Endothelial cell of umbilical vein (primary cell): ENCODE measurements at regions not wholly inside any gene's neighbourhood (a gene's known extent, or its start where the extent isn't known, plus 50 kb on each side); places are given as distances from the start of the nearest gene placed in this dataset.

ENCODE experiments used
- BruUV-seq: library from RNA; stranded (reverse); fragments of 400-500 nt; replicated peaks from 2 replicates; lab custom pipeline; 2021; lab: Mats Ljungman, UMichigan
- CTCF ChIA-PET: fragments of 300-600, 350-600 bp; sonication (Branson Sonifier 250); formaldehyde crosslinking; loops from one replicate; lab custom pipeline; 2021; ENCODE audit warnings: antibody characterized with exemption, inconsistent platforms; lab: Charles Lee
- POLR2A ChIA-PET: fragments of 300-600, 350-600 bp; sonication (Branson Sonifier 250); formaldehyde crosslinking; loops from one replicate; lab custom pipeline; 2021; ENCODE audit warnings: antibody characterized with exemption, inconsistent platforms; lab: Charles Lee
- DNase-seq: peaks from one replicate; pipeline ENCODE4 v3.0.0-alpha.2; 2011; ENCODE audit warnings: low read depth, low spot score
- FAIRE-seq: peaks from 2 replicates; lab custom pipeline; 2011; peaks lifted over from hg19 to GRCh38; lab: Jason Lieb, UNC
- H2AFZ ChIP-seq: 2 replicates; pipeline ENCODE4 v1.6.0; 2012; ENCODE audit warnings: low read depth, low read length, control low read depth, inconsistent platforms
- H3K27ac ChIP-seq: 2 replicates; pipeline ENCODE4 v1.5.1; 2011; ENCODE audit warnings: low read depth, mild to moderate bottlenecking, control low read depth, low read length, moderate library complexity; ENCODE audit not compliant: insufficient read depth
- H3K27me3 ChIP-seq, 2 experiments: 2 replicates each; pipeline versions ENCODE4 v1.6.0 to v1.6.1; 2011; ENCODE audit warnings: low read length in 2 of 2, mixed read lengths in 1 of 2; ENCODE audit not compliant: control insufficient read depth in 2 of 2, insufficient read depth in 2 of 2
- H3K36me3 ChIP-seq, 2 experiments: 2 replicates in 1 of 2; 3 replicates in 1 of 2; pipeline ENCODE4 v1.5.1; 2011; ENCODE audit warnings: low read length in 2 of 2, mild to moderate bottlenecking in 1 of 2, moderate library complexity in 1 of 2; ENCODE audit not compliant: control insufficient read depth in 2 of 2, insufficient read depth in 2 of 2; ENCODE audit errors: extremely low read depth in 1 of 2
- H3K4me1 ChIP-seq: 3 replicates; pipeline ENCODE4 v1.5.1; 2011; ENCODE audit warnings: mild to moderate bottlenecking, low read length; ENCODE audit not compliant: control insufficient read depth, insufficient read depth; ENCODE audit errors: extremely low read depth
- H3K4me2 ChIP-seq: 2 replicates; pipeline ENCODE4 v1.6.1; 2011; ENCODE audit warnings: low read length, control low read depth, mixed read lengths; ENCODE audit not compliant: insufficient read depth
- H3K4me3 ChIP-seq, 3 experiments: fragments of 200-600 bp in 1 of 3; sonication (generic), shearing (Covaris generic) in 1 of 3; replicated peaks in 1 of 3; 2 replicates each; pipeline ENCODE4 v1.5.1; 2011 to 2016; ENCODE audit warnings: control low read depth in 3 of 3, low read length in 3 of 3, mild to moderate bottlenecking in 2 of 3, inconsistent platforms in 1 of 3, low read depth in 1 of 3, moderate library complexity in 1 of 3; ENCODE audit not compliant: insufficient read depth in 1 of 3
- H3K79me2 ChIP-seq: 2 replicates; pipeline ENCODE4 v1.6.0; 2012; ENCODE audit warnings: low read length, inconsistent platforms; ENCODE audit not compliant: control insufficient read depth, insufficient read depth
- H3K9ac ChIP-seq: replicated peaks from 2 replicates; pipeline ENCODE3; 2011; ENCODE audit warnings: low read length, control low read depth; ENCODE audit not compliant: insufficient read depth; ENCODE audit errors: extremely low read depth
- H3K9me1 ChIP-seq: replicated peaks from 3 replicates; pipeline ENCODE4 v1.6.0; 2011; ENCODE audit warnings: mild to moderate bottlenecking, low read length; ENCODE audit not compliant: control insufficient read depth, insufficient read depth; ENCODE audit errors: extremely low read depth
- H3K9me3 ChIP-seq: replicated peaks from 2 replicates; pipeline ENCODE4 v1.5.1; 2012; ENCODE audit warnings: low read length, inconsistent platforms; ENCODE audit not compliant: control insufficient read depth, insufficient read depth
- H4K20me1 ChIP-seq: replicated peaks from 2 replicates; pipeline ENCODE3; 2011; ENCODE audit warnings: mild to moderate bottlenecking, low read length; ENCODE audit not compliant: control insufficient read depth, insufficient read depth; ENCODE audit errors: extremely low read depth
- EZH2 ChIP-seq: IDR thresholded peaks from 2 replicates; pipeline ENCODE4 v1.6.1; 2012; ENCODE audit warnings: borderline replicate concordance, low read depth, mild to moderate bottlenecking, moderate library complexity, low read length, inconsistent platforms; ENCODE audit not compliant: severe bottlenecking
- GATA2 ChIP-seq: IDR thresholded peaks from 2 replicates; pipeline ENCODE4 v1.7.0; 2011; ENCODE audit warnings: low read depth, mild to moderate bottlenecking, moderate library complexity, mixed read lengths, low read length; ENCODE audit not compliant: insufficient read length, insufficient read depth
- JUN ChIP-seq: IDR thresholded peaks from 2 replicates; pipeline ENCODE4 v1.6.1; 2011; ENCODE audit warnings: borderline replicate concordance, low read depth; ENCODE audit not compliant: insufficient read length, insufficient read depth
- MYC ChIP-seq: IDR thresholded peaks from one replicate; pipeline ENCODE4 v1.6.1; 2011; ENCODE audit warnings: mild to moderate bottlenecking, low read depth, low read length
- POLR2A ChIP-seq: IDR thresholded peaks from 2 replicates; pipeline ENCODE4 v1.6.1; 2012; ENCODE audit warnings: low read depth, mild to moderate bottlenecking, control low read depth, low read length
- dilution Hi-C: fragments of 300-500 bp; cut with MboI; formaldehyde crosslinking; loops from one replicate; pipeline ENCODE4 v1.15.0; 2019; ENCODE audit warnings: low sequenced_read_pairs; ENCODE audit not compliant: extremely low pct_ligation_motif_present
- intact Hi-C: fragments of 100-400 bp; cut with micrococcal nuclease; formaldehyde crosslinking; loops from one replicate; pipeline ENCODE4 v1.10.0; 2022
- TF ChIP-seq, protein P1 (sequence below), 2 donors: IDR thresholded peaks; 1 replicate in 1 of 2; 2 replicates in 1 of 2; pipeline ENCODE4 v1.5.1; 2011; ENCODE audit warnings: low read length in 2 of 2, mild to moderate bottlenecking in 2 of 2, moderate library complexity in 2 of 2, control low read depth in 1 of 2, inconsistent platforms in 1 of 2, low read depth in 1 of 2; ENCODE audit not compliant: insufficient read depth in 1 of 2; ENCODE audit errors: extremely low read depth in 1 of 2

DNA sequence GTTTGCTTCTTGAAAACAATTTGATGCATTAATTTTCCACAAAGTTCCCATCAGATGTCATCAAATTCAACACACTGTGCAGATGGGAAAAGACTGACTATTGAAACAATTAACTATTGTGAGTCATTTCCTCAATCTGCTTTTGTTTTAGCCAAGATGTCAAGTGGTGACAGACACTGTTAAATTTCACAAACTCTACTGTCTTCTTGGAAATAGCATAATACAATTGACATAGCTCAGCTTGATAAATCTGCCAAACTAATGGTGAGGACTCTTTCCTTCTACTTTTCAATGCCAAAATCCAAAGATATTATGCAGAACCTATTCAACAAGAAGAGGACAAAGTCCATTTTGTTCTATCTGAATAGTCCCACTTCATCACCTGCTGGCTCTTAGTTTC, 242.3 kb downstream of the CAAP1 start:
- H3K27me3 ChIP-seq: no peaks in the 10 kb centered on the region
- H3K4me3 ChIP-seq: no peak overlapping the region
- no peaks in the 10 kb centered on the region for H3K4me1 ChIP-seq
- no peaks in the 10 kb centered on the region for H3K9me1 ChIP-seq
- no peak overlapping the region for H3K9ac ChIP-seq
- dilution Hi-C loops: no loop called here
- POLR2A ChIA-PET: no interaction called here
- H2AFZ ChIP-seq: no peak overlapping the region
- no peak overlapping the region for H3K4me2 ChIP-seq
- CTCF ChIA-PET: interaction anchor here (0.6 kb wide), 1 partner anchor 1556 kb away, joined by 3 read pairs; no protein-coding TSS in a partner anchor
- TF ChIP-seq, protein P1, sequence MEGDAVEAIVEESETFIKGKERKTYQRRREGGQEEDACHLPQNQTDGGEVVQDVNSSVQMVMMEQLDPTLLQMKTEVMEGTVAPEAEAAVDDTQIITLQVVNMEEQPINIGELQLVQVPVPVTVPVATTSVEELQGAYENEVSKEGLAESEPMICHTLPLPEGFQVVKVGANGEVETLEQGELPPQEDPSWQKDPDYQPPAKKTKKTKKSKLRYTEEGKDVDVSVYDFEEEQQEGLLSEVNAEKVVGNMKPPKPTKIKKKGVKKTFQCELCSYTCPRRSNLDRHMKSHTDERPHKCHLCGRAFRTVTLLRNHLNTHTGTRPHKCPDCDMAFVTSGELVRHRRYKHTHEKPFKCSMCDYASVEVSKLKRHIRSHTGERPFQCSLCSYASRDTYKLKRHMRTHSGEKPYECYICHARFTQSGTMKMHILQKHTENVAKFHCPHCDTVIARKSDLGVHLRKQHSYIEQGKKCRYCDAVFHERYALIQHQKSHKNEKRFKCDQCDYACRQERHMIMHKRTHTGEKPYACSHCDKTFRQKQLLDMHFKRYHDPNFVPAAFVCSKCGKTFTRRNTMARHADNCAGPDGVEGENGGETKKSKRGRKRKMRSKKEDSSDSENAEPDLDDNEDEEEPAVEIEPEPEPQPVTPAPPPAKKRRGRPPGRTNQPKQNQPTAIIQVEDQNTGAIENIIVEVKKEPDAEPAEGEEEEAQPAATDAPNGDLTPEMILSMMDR (IDR thresholded peaks at IDR 0.05; ENCODE audit: extremely low read depth in 1 of 2, insufficient read depth in 1 of 2, low read depth in 1 of 2, low read length in 2 of 2): no peak
- TF ChIP-seq POLR2A: no peak
- no peak for TF ChIP-seq EZH2
- TF ChIP-seq JUN: no peak
- TF ChIP-seq GATA2: no peak
- H4K20me1 ChIP-seq: no peaks in the 10 kb centered on the region
- no TSS peak for BruUV-seq
- H3K27ac ChIP-seq: no peak overlapping the region
- H3K79me2 ChIP-seq: no peaks in the 10 kb centered on the region
- DNase-seq: no peak
- no peak for FAIRE-seq
- intact Hi-C loops: no loop called here
- H3K9me3 ChIP-seq: no peaks in the 10 kb centered on the region
- no peaks in the 10 kb centered on the region for H3K36me3 ChIP-seq

DNA sequence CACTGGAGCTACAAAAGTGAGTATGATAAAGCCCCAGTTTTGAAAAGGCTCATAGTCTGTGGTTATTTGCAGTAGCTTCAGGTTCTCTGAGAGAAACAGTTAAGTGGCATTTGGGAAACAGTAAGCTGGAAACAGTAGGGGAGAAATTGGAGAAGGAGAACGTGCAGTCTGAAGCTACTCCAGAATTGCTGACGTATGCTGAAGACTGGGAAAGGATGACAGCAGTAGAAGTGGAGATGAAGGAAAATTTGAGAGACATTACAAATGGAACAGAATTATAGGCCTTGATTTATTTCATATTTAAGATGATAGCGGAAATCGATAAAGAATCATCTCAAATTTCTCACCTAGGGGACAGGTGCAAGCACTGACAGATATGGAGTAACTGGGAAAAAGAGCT, 248.8 kb downstream of the CAAP1 start:
- Histone ChIP-seq H3K9ac (no peak overlapping the region), H3K79me2 (no peaks in the 10 kb centered on the region), H3K4me3 (no peak overlapping the region), H2AFZ (no peak overlapping the region), H3K27ac (no peak overlapping the region), H3K4me1 (no peaks in the 10 kb centered on the region), H4K20me1 (no peaks in the 10 kb centered on the region), H3K27me3 (no peaks in the 10 kb centered on the region), H3K9me1 (no peaks in the 10 kb centered on the region), H3K36me3 (no peaks in the 10 kb centered on the region), H3K9me3 (no peaks in the 10 kb centered on the region), H3K4me2 (no peak overlapping the region)
- FAIRE-seq (no peak), DNase-seq (no peak)
- TF ChIP-seq, protein P1 (IDR thresholded peaks at IDR 0.05; ENCODE audit: extremely low read depth in 1 of 2, insufficient read depth in 1 of 2, low read depth in 1 of 2, low read length in 2 of 2): no peak
- no peak for TF ChIP-seq MYC
- intact Hi-C loops: no loop called here
- dilution Hi-C loops: no loop called here
- no TSS peak for BruUV-seq
- ChIA-PET POLR2A (no interaction called here), CTCF (no interaction called here)
